Activated CD4-positive, alpha-beta T cell treated with anti-CD3 and anti-CD28 coated beads, Interleukin-2, Interleukin-6, amounts not matched to agents 100 ng/mL and 50 ng/mL, durations not matched to agents 16 hours and 8 hours (primary cell): ENCODE measurements at regions not wholly inside any gene's neighbourhood (a gene's known extent, or its start where the extent isn't known, plus 50 kb on each side); places are given as distances from the start of the nearest gene placed in this dataset.

Source experiments
- DNase-seq: peaks from one replicate; pipeline ENCODE4 v3.0.0-alpha.2; 2020

DNA sequence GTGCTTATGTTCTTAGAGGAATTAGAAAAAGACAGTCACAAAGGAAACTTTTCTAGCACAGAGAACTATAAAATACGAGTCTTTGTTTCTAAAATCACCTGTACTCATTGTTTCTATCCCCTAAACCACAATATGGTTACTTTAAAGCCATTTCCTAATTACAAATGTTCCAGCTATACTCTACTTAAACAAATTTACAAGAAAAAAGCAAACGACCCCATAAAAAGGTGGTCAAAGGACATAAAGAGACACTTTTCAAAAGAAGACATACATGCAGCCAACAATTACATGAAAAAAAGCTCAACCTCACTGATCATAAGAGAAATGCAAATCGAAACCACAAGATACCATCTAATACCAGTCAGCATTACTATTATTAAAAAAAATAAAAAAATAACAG lies 447.3 kb downstream of the RAB28 start:
- no peak for DNase-seq

- no peak for DNase-seq
These were observed 451.2 kb downstream of the RAB28 start for GRCh38 chr4:13032936-13033335.

- DNase-seq, result no peak
These were observed 459.7 kb downstream of the RAB28 start for GRCh38 chr4:13024147-13025105.

GRCh38 chr4:13007802-13008470 lies 476.2 kb downstream of the RAB28 start:
- no peak for DNase-seq

- no peak for DNase-seq
These were observed 490.2 kb downstream of the RAB28 start for GRCh38 chr4:12993923-12994322.

DNA sequence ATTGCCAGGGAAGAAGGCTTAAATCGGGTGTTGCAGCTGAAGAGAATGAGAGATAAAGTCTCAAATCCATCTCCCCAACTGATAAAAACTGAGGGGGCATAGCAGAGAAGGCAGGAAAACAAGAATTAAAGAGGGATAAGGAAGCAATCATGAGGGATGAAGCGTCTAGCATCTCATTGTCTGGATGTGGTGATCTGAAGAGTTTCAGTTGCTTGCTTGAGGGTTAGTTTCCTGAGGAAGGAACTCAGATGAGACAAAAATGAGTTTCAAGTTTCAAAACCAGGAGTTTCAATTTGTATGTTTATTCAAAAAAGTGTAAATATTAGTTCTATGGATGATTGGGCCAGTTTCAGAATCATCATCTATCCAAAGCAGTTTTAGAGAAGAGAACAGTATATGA lies 496.9 kb downstream of the RAB28 start:
- DNase-seq, result peak; percentile 1

DNA sequence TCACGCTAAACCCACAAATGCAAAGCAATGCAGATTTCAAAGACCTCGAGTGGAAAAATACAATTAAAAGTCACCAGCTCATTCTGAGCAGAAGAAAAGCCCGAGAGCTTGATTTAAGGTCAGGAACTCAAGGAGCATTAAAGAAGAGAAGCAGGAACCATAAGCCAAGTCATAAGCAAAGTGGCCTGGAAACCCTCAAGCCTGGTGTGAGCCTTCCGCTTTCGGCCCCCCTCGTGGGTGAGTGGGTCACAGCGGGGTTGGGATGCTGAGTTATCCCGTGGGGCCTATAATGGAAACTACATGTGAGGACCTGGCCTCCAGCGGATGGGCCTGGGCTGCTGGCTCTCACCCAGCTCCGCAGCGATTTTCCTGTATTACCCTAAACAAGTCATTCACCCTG lies 504.3 kb downstream of the RAB28 start:
- DNase-seq, result no peak

GRCh38 chr4:12978310-12978709 lies 505.8 kb downstream of the RAB28 start:
- DNase-seq, result peak; percentile 0

DNA sequence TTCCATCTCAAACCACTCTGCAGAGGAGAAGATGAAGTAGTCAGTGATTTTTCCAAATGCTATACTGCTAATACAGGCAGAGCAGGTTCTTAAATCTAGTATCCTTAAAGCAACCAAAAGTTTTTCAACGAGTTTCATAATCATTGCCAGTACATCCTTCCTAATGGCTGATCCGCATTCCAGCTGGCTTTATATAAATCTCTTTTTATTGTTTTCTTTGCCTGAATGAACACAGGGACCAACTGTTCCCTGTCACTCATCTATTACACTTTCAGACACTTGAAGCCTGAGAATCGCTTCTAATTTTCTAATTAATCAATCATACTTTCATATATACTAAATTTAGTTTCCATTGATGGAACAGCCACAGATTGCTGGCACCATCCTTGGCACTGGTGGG lies 508.6 kb downstream of the RAB28 start:
- DNase-seq, result no peak

- DNase-seq, result no peak
These were observed 510.6 kb downstream of the RAB28 start for GRCh38 chr4:12973522-12973921.

DNA sequence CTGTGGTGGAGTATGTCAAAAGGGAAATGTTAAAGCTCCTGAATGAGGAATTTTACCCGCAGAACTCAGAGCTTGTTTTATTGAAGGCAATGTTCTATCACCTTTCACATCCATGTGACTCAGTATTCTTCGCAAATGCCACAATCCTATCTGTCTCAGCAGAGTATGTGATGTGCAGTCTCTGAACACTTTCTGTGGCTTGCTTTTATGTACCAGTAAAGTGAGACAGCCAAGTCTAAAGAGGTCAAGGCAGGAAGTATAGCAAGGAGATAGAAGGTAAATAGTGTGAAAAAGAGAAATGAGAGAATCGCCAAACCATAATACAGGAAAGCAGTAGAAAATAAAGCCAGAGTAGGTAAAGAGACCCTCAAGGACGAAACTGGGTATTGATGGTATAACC lies 515.8 kb downstream of the RAB28 start:
- no peak for DNase-seq

DNA sequence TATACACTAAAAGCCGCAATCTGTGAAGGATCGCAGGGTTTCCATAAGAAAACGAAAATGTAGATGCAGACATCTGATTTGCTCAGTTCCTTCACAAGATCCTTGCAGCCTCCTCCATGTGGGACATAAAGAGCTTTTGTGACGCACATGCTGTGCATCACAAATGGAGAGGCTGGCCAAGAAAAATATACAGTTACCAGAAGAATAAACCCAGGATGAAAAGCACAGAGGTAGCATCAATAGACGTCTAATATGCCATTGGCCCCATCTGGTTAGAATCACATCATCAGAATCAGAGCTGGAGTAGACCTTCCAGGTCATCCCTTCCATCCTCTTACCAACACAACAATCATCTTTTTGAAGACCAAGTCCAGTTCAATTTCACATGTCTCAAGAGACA lies 517.4 kb downstream of the RAB28 start:
- DNase-seq, result no peak

- no peak for DNase-seq
These were observed 518.8 kb downstream of the RAB28 start for GRCh38 chr4:12965334-12965733.

- DNase-seq, result no peak
These were observed 520.2 kb downstream of the RAB28 start for GRCh38 chr4:12963912-12964311.

GRCh38 chr4:12963291-12963690 lies 520.8 kb downstream of the RAB28 start:
- no peak for DNase-seq

- DNase-seq, result no peak
These were observed 522.4 kb downstream of the RAB28 start for GRCh38 chr4:12961713-12962112.

DNA sequence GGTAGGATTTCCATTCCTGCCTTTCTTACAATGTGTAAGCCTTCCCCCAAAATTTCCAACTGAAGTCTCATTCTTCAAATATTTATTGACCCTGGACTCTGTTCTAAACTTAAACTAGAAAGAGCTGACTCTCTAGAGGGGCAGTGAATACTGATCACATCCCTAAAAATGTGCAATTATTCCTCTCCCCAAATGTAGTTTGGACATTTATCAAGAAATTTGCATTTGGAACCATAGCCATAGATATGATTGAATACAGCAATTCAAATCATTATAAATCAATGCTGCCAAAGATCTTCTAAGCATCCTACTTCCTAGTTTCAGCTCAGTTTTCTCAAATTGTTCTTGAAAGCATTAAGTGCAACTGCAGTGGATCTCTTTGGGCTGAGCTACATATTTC lies 525.7 kb downstream of the RAB28 start:
- no peak for DNase-seq

DNA sequence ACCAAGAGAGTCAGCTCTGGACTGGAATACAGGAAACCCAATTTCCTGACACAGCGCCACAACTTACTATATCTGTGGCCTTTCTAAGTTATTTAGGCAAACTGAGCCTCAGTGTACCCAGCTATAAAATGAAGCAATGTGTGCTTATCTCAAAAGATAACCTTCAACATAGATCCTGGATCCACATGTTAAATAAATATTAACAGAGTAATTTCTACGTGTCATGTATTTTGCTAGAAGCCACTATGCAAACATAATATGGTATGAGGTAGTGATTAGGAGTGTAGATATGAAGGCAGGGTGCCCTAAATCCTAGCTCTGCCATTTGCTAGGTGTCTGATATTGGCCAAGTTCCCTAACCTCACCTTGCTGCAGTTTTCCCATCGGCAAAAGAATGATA lies 527.0 kb downstream of the RAB28 start:
- no peak for DNase-seq

DNA sequence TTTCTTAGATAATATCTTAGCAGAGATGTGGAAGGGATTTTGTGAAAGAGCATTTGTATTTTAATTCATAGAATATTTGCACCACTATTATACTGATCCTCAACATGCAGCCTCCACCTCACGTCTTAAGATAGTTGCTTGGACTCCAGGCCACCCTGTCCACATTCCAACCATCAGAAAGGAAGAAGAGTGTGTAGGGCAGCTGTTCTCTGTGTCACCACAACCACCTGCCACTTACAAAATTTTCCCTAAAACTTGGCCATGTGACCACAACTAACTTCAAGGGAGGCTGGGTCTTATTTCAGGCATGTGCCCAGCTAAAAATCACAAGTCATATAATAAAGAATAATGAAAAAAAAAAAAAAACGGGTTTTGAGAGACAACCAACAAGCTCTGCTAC lies 528.1 kb downstream of the RAB28 start:
- DNase-seq, result no peak

- no peak for DNase-seq
These were observed 534.2 kb downstream of the RAB28 start for GRCh38 chr4:12949719-12950490.

DNA sequence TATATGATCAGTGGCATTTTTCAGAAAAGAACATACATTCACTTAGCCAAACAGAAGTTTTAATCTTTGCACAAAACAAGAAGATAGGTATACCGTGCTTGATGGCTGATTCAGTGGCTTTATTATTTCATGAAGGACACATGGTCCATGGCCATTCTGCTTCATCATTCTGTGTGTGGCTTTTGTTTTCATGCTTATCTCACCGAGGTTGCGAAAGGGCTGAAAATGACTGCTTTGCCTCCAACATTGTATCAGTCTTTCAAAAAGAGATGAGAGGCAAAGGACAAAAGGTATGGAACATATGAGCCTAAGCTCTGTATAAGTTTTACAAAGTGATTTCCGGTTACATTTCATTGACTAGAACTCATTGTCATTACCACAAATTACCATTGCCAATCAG lies 541.1 kb downstream of the RAB28 start:
- no peak for DNase-seq

DNA sequence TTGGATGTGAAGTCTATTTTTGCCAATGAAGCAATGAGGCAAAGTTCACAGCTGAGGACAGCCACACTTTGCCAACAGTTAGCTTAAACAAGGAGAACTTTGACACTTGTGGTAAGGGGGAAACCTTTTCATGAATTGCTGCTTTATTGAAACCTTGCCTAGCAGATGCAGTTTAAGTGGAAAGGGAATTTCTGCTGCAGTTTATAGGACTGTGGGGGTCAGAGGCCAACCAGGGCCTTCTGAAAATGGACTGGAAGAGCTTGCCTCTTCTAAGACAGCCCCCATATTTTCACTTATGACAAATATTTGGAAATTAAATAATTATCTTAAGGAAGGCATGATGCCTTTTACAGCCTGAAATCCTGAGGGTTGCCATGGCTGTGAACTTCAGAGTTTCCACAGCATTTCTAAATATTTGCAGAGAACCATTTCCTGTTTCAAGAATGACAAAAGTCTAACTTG lies 550.3 kb downstream of the RAB28 start:
- DNase-seq, result no peak

GRCh38 chr4:12932203-12932788 lies 551.8 kb downstream of the RAB28 start:
- no peak for DNase-seq
